HL-60 (cell line): ENCODE measurements at regions not wholly inside any gene's neighbourhood (a gene's known extent, or its start where the extent isn't known, plus 50 kb on each side); places are given as distances from the start of the nearest gene placed in this dataset.

Source experiments
- GABPA ChIP-seq: IDR thresholded peaks from 2 replicates; pipeline ENCODE4 v1.6.1; 2012; ENCODE audit warnings: low read depth
- POLR2AphosphoS5 ChIP-seq: IDR thresholded peaks from 2 replicates; pipeline ENCODE4 v1.6.1; 2012; ENCODE audit warnings: low read depth
- TF ChIP-seq, protein P1 (sequence below): IDR thresholded peaks from one replicate; pipeline ENCODE4 v1.5.1; 2011; ENCODE audit warnings: low read length, control low read depth, inconsistent platforms; ENCODE audit not compliant: insufficient read depth
- TF ChIP-seq, protein P2 (sequence below): IDR thresholded peaks from 2 replicates; pipeline ENCODE4 v1.6.1; 2012; ENCODE audit warnings: low read depth; ENCODE audit not compliant: insufficient replicate concordance

DNA sequence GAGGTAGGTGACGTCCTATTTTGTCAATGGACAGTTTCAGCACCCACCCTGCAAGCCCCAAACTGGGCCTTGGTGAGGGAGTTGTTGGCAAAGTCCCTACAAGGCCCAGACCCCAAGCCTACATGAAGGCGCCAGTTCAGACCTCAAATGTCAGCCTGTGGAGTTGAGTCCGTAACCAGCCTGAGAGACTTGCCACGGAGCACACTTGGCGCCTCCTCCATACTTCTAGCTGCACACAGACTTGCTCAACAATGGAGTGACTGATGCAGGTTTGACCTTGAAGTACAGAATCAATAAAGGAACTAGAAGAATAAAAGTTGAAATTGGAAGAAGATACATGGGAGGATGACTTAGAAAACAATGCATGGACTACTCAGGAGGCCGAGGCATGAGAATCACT, 134.3 kb downstream of the PROX1 start:
- TF ChIP-seq, protein P1, sequence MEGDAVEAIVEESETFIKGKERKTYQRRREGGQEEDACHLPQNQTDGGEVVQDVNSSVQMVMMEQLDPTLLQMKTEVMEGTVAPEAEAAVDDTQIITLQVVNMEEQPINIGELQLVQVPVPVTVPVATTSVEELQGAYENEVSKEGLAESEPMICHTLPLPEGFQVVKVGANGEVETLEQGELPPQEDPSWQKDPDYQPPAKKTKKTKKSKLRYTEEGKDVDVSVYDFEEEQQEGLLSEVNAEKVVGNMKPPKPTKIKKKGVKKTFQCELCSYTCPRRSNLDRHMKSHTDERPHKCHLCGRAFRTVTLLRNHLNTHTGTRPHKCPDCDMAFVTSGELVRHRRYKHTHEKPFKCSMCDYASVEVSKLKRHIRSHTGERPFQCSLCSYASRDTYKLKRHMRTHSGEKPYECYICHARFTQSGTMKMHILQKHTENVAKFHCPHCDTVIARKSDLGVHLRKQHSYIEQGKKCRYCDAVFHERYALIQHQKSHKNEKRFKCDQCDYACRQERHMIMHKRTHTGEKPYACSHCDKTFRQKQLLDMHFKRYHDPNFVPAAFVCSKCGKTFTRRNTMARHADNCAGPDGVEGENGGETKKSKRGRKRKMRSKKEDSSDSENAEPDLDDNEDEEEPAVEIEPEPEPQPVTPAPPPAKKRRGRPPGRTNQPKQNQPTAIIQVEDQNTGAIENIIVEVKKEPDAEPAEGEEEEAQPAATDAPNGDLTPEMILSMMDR = no peak
- TF ChIP-seq, protein P2, sequence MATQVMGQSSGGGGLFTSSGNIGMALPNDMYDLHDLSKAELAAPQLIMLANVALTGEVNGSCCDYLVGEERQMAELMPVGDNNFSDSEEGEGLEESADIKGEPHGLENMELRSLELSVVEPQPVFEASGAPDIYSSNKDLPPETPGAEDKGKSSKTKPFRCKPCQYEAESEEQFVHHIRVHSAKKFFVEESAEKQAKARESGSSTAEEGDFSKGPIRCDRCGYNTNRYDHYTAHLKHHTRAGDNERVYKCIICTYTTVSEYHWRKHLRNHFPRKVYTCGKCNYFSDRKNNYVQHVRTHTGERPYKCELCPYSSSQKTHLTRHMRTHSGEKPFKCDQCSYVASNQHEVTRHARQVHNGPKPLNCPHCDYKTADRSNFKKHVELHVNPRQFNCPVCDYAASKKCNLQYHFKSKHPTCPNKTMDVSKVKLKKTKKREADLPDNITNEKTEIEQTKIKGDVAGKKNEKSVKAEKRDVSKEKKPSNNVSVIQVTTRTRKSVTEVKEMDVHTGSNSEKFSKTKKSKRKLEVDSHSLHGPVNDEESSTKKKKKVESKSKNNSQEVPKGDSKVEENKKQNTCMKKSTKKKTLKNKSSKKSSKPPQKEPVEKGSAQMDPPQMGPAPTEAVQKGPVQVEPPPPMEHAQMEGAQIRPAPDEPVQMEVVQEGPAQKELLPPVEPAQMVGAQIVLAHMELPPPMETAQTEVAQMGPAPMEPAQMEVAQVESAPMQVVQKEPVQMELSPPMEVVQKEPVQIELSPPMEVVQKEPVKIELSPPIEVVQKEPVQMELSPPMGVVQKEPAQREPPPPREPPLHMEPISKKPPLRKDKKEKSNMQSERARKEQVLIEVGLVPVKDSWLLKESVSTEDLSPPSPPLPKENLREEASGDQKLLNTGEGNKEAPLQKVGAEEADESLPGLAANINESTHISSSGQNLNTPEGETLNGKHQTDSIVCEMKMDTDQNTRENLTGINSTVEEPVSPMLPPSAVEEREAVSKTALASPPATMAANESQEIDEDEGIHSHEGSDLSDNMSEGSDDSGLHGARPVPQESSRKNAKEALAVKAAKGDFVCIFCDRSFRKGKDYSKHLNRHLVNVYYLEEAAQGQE = no peak
- TF ChIP-seq POLR2AphosphoS5 (no peak), GABPA (no peak)
